OCI-LY7 (cell line): ENCODE measurements at regions not wholly inside any gene's neighbourhood (a gene's known extent, or its start where the extent isn't known, plus 50 kb on each side); places are given as distances from the start of the nearest gene placed in this dataset.

ENCODE experiments used
- BruUV-seq: library from RNA; stranded (reverse); fragments of 400-500 nt; replicated peaks from 2 replicates; lab custom pipeline; 2021; lab: Mats Ljungman, UMichigan
- CTCF ChIA-PET: fragments of 300-600 bp; sonication (Branson Sonifier 250); formaldehyde crosslinking; loops from one replicate; lab custom pipeline; 2022; ENCODE audit warnings: antibody characterized with exemption; ENCODE audit not compliant: unreplicated experiment; lab: Charles Lee
- POLR2A ChIA-PET: fragments of 300-600 bp; sonication (Branson Sonifier 250); formaldehyde crosslinking; loops from one replicate; lab custom pipeline; 2022; ENCODE audit warnings: antibody characterized with exemption; lab: Charles Lee
- DNase-seq: peaks from one replicate; pipeline ENCODE4 v3.0.0-alpha.2; 2015; ENCODE audit warnings: low spot score
- H2AFZ ChIP-seq: fragments of 200-600 bp; sonication (generic), shearing (Covaris generic); 2 replicates; pipeline ENCODE4 v1.6.1; 2014; ENCODE audit warnings: mild to moderate bottlenecking, antibody characterized with exemption, low read length, moderate library complexity
- H3K27ac ChIP-seq: fragments of 200-600 bp; sonication (generic); 2 replicates; pipeline ENCODE4 v1.5.1; 2014; ENCODE audit warnings: mixed run types, low read depth, mild to moderate bottlenecking, moderate library complexity, low read length, inconsistent platforms; ENCODE audit not compliant: poor library complexity, severe bottlenecking
- H3K36me3 ChIP-seq: fragments of 200-600 bp; sonication (generic); 2 replicates; pipeline ENCODE4 v1.6.1; 2014; ENCODE audit warnings: mild to moderate bottlenecking, antibody characterized with exemption, low read length, moderate library complexity, mixed read lengths; ENCODE audit not compliant: insufficient read depth
- H3K4me1 ChIP-seq: fragments of 200-600 bp; sonication (generic); 2 replicates; pipeline ENCODE4 v1.5.1; 2014; ENCODE audit warnings: mild to moderate bottlenecking, low read length; ENCODE audit not compliant: insufficient read depth, poor library complexity, severe bottlenecking
- H3K4me2 ChIP-seq: fragments of 200-600 bp; sonication (generic); 2 replicates; pipeline ENCODE4 v1.6.1; 2014; ENCODE audit warnings: mild to moderate bottlenecking, low read length
- H3K4me3 ChIP-seq: fragments of 200-600 bp; sonication (generic); 2 replicates; pipeline ENCODE4 v1.5.1; 2014; ENCODE audit warnings: mild to moderate bottlenecking, low read depth, low read length; ENCODE audit not compliant: poor library complexity, severe bottlenecking
- H3K79me2 ChIP-seq: fragments of 200-600 bp; sonication (generic); 2 replicates; pipeline ENCODE4 v1.6.1; 2016; ENCODE audit warnings: low read depth, mild to moderate bottlenecking, low read length, moderate library complexity, mixed read lengths; ENCODE audit not compliant: insufficient read depth
- H3K9me2 ChIP-seq: fragments of 200-600 bp; sonication (generic); 2 replicates; pipeline ENCODE4 v1.6.1; 2016; ENCODE audit warnings: mild to moderate bottlenecking, low read length, mixed read lengths; ENCODE audit not compliant: insufficient read depth
- H3K9me3 ChIP-seq: fragments of 200-600 bp; sonication (generic); 2 replicates; pipeline ENCODE4 v1.6.1; 2014; ENCODE audit warnings: mild to moderate bottlenecking, mixed run types, low read length, mixed read lengths
- H4K20me1 ChIP-seq: fragments of 200-600 bp; sonication (generic); 2 replicates; pipeline ENCODE4 v1.6.1; 2014; ENCODE audit warnings: mild to moderate bottlenecking, antibody characterized with exemption, low read length, moderate library complexity, mixed read lengths; ENCODE audit not compliant: insufficient read depth
- CTCF ChIP-seq: fragments of 200-600 bp; sonication (generic); conservative IDR thresholded peaks from 2 replicates; pipeline ENCODE4 v1.5.1; 2014; ENCODE audit warnings: mild to moderate bottlenecking, antibody characterized with exemption, low read length, moderate library complexity, mixed read lengths
- EZH2phosphoT487 ChIP-seq: fragments of 200-600 bp; sonication (generic); IDR thresholded peaks from 2 replicates; pipeline ENCODE4 v1.6.1; 2018; ENCODE audit warnings: low read depth, borderline replicate concordance, mild to moderate bottlenecking, mixed run types, antibody characterized with exemption, low read length, moderate library complexity, mixed read lengths
- intact Hi-C: fragments of 100-400 bp; cut with micrococcal nuclease; formaldehyde crosslinking; loops from one replicate; pipeline ENCODE4 v1.10.0; 2022; ENCODE audit not compliant: unreplicated experiment

GRCh38 chr11:8313504-8314090 is 49.9 kb upstream of the LMO1 start:
- Histone ChIP-seq H3K79me2 (no peaks in the 10 kb centered on the region), H3K4me1 (no peaks in the 10 kb centered on the region), H2AFZ (no peak overlapping the region), H3K36me3 (no peaks in the 10 kb centered on the region), H3K9me3 (no peaks in the 10 kb centered on the region), H4K20me1 (no peaks in the 10 kb centered on the region), H3K4me2 (no peak overlapping the region), H3K27ac (no peak overlapping the region), H3K9me2 (no peaks in the 10 kb centered on the region), H3K4me3 (no peak overlapping the region)
- ChIA-PET CTCF (no interaction called here), POLR2A (no interaction called here)
- TF ChIP-seq EZH2phosphoT487 (no peak), CTCF (no peak)
- BruUV-seq: no TSS peak
- intact Hi-C loops: no loop called here
- DNase-seq: no peak
